Activated CD4-positive, alpha-beta T cell treated with anti-CD3 and anti-CD28 coated beads for 36 hours (primary cell): ENCODE measurements at regions not wholly inside any gene's neighbourhood (a gene's known extent, or its start where the extent isn't known, plus 50 kb on each side); places are given as distances from the start of the nearest gene placed in this dataset.
"Not testable (repeated sequence)": the region's sequence is repeated elsewhere in the genome, so short reads cannot be mapped to it uniquely, and the experiment has no call there.

Source experiments
- ATAC-seq: fragments of 200-7000 bp; cut with Tn5 transposase; one replicate; pipeline ENCODE4 v1.10.0; 2021; ENCODE audit warnings: mild to moderate bottlenecking, moderate library complexity
- CTCF ChIA-PET: fragments of 350-600 bp; sonication (Branson Sonifier 250); formaldehyde crosslinking; loops from one replicate; lab custom pipeline; 2021; ENCODE audit warnings: antibody characterized with exemption; lab: Charles Lee
- POLR2A ChIA-PET: fragments of 350-600 bp; sonication (Branson Sonifier 250); formaldehyde crosslinking; loops from one replicate; lab custom pipeline; 2021; ENCODE audit warnings: antibody characterized with exemption, inconsistent platforms; lab: Charles Lee
- DNase-seq: peaks from one replicate; pipeline ENCODE4 v3.0.0-alpha.2; 2020
- H3K27ac Mint-ChIP-seq: one replicate; pipeline ENCODE4 v1.8.0; 2021; ENCODE audit warnings: mixed read lengths
- H3K27me3 Mint-ChIP-seq: one replicate; pipeline ENCODE4 v1.8.0; 2021; ENCODE audit warnings: mixed read lengths
- H3K36me3 Mint-ChIP-seq: one replicate; pipeline ENCODE4 v1.8.0; 2021; ENCODE audit warnings: low read depth, mixed read lengths
- H3K4me1 Mint-ChIP-seq: one replicate; pipeline ENCODE4 v1.8.0; 2021; ENCODE audit warnings: mixed read lengths
- H3K4me3 Mint-ChIP-seq: one replicate; pipeline ENCODE4 v1.8.0; 2021; ENCODE audit warnings: mild to moderate bottlenecking, moderate library complexity, mixed read lengths
- H3K9me3 Mint-ChIP-seq: one replicate; pipeline ENCODE4 v1.8.0; 2021; ENCODE audit warnings: low read depth, mixed read lengths
- intact Hi-C, 2 experiments: fragments of 100-400 bp; cut with DNase I in 1 of 2; cut with micrococcal nuclease in 1 of 2; formaldehyde crosslinking; loops; one replicate each; pipeline versions ENCODE4 v1.14.2 to v1.15.1; 2022 to 2024; cut with DNase I, micrococcal nuclease

- H3K4me3 Mint-ChIP-seq = no peak overlapping the region
- CTCF ChIA-PET = interaction anchor here (1.0 kb wide), 1 partner anchor 12 kb away, joined by 3 read pairs; no protein-coding TSS in a partner anchor
- H3K27ac Mint-ChIP-seq = no peak overlapping the region
- DNase-seq (no peak), ATAC-seq (no peak)
- H3K9me3 Mint-ChIP-seq = peaks cover 2% of the 10 kb centered on the region
- no peaks in the 10 kb centered on the region for H3K4me1 Mint-ChIP-seq
- intact Hi-C loops = no loop called here
- POLR2A ChIA-PET = no interaction called here
- H3K27me3 Mint-ChIP-seq = no peaks in the 10 kb centered on the region
- no peaks in the 10 kb centered on the region for H3K36me3 Mint-ChIP-seq
Observed at GRCh38 chr20:12575352-12576095, 433.2 kb upstream of the SPTLC3 start.

- Mint-ChIP-seq H3K9me3 (peaks cover 3% of the 10 kb centered on the region), H3K4me3 (no peak overlapping the region), H3K27me3 (no peaks in the 10 kb centered on the region), H3K36me3 (no peaks in the 10 kb centered on the region), H3K4me1 (no peaks in the 10 kb centered on the region), H3K27ac (no peak overlapping the region)
- ChIA-PET POLR2A (no interaction called here), CTCF (no interaction called here)
- ATAC-seq = no peak
- intact Hi-C loops = no loop called here
- DNase-seq = no peak
Observed at GRCh38 chr20:12577213-12577612, 431.6 kb upstream of the SPTLC3 start.

- H3K4me3 Mint-ChIP-seq = no peak overlapping the region
- ChIA-PET CTCF (no interaction called here), POLR2A (no interaction called here)
- no peaks in the 10 kb centered on the region for H3K27me3 Mint-ChIP-seq
- ATAC-seq (no peak), DNase-seq (no peak)
- intact Hi-C loops = no loop called here
- peaks cover 3% of the 10 kb centered on the region for H3K9me3 Mint-ChIP-seq
- no peak overlapping the region for H3K27ac Mint-ChIP-seq
- H3K36me3 Mint-ChIP-seq = no peaks in the 10 kb centered on the region
- H3K4me1 Mint-ChIP-seq = no peaks in the 10 kb centered on the region
Observed at GRCh38 chr20:12581644-12582289, 427.0 kb upstream of the SPTLC3 start.

- H3K4me3 Mint-ChIP-seq, H3K27ac Mint-ChIP-seq, H3K9me3 Mint-ChIP-seq: not testable (repeated sequence)
Observed at GRCh38 chr20:12582710-12583109, 426.1 kb upstream of the SPTLC3 start.

GRCh38 chr20:12591949-12592470 lies 416.8 kb upstream of the SPTLC3 start:
- H3K4me3 Mint-ChIP-seq = no peak overlapping the region

More at GRCh38 chr20:12582710-12583109, 426.1 kb upstream of the SPTLC3 start:
- DNase-seq, POLR2A ChIA-PET, ATAC-seq, intact Hi-C loops, H3K36me3 Mint-ChIP-seq, H3K27me3 Mint-ChIP-seq, CTCF ChIA-PET, H3K4me1 Mint-ChIP-seq: not testable (repeated sequence)

GRCh38 chr20:12592756-12593155 lies 416.0 kb upstream of the SPTLC3 start:
- H3K4me3 Mint-ChIP-seq = no peak overlapping the region

More at GRCh38 chr20:12591949-12592470, 416.8 kb upstream of the SPTLC3 start:
- ChIA-PET CTCF (no interaction called here), POLR2A (no interaction called here)
- H3K27ac Mint-ChIP-seq = no peak overlapping the region
- ATAC-seq = no peak
- H3K27me3 Mint-ChIP-seq = no peaks in the 10 kb centered on the region
- peaks cover 5% of the 10 kb centered on the region for H3K9me3 Mint-ChIP-seq
- intact Hi-C loops = no loop called here
- no peaks in the 10 kb centered on the region for H3K36me3 Mint-ChIP-seq
- H3K4me1 Mint-ChIP-seq = no peaks in the 10 kb centered on the region
- no peak for DNase-seq

GRCh38 chr20:12593342-12593873 lies 415.4 kb upstream of the SPTLC3 start:
- Mint-ChIP-seq H3K27ac (no peak overlapping the region), H3K4me1 (no peaks in the 10 kb centered on the region), H3K9me3 (peaks cover 5% of the 10 kb centered on the region), H3K36me3 (no peaks in the 10 kb centered on the region), H3K4me3 (no peak overlapping the region), H3K27me3 (no peaks in the 10 kb centered on the region)
- DNase-seq = no peak
- POLR2A ChIA-PET = no interaction called here
- no peak for ATAC-seq
- intact Hi-C loops = no loop called here
- CTCF ChIA-PET = no interaction called here

More at GRCh38 chr20:12592756-12593155, 416.0 kb upstream of the SPTLC3 start:
- no peak overlapping the region for H3K27ac Mint-ChIP-seq
- H3K9me3 Mint-ChIP-seq = peaks cover 5% of the 10 kb centered on the region
- ChIA-PET CTCF (no interaction called here), POLR2A (no interaction called here)
- intact Hi-C loops = no loop called here
- H3K36me3 Mint-ChIP-seq = no peaks in the 10 kb centered on the region
- no peaks in the 10 kb centered on the region for H3K4me1 Mint-ChIP-seq
- DNase-seq = no peak
- no peak for ATAC-seq
- H3K27me3 Mint-ChIP-seq = no peaks in the 10 kb centered on the region

GRCh38 chr20:12594410-12595088 lies 414.2 kb upstream of the SPTLC3 start:
- no peak for DNase-seq
- H3K4me3 Mint-ChIP-seq = no peak overlapping the region
- ChIA-PET CTCF (no interaction called here), POLR2A (no interaction called here)
- ATAC-seq = no peak
- H3K4me1 Mint-ChIP-seq = no peaks in the 10 kb centered on the region
- no peak overlapping the region for H3K27ac Mint-ChIP-seq
- intact Hi-C loops = no loop called here
- H3K27me3 Mint-ChIP-seq = no peaks in the 10 kb centered on the region
- no peaks in the 10 kb centered on the region for H3K36me3 Mint-ChIP-seq
- peaks cover 5% of the 10 kb centered on the region for H3K9me3 Mint-ChIP-seq

- Mint-ChIP-seq H3K9me3 (peaks cover 2% of the 10 kb centered on the region), H3K27me3 (no peaks in the 10 kb centered on the region), H3K4me1 (no peaks in the 10 kb centered on the region), H3K4me3 (no peak overlapping the region), H3K36me3 (no peaks in the 10 kb centered on the region), H3K27ac (no peak overlapping the region)
- no peak for DNase-seq
- POLR2A ChIA-PET = no interaction called here
- no peak for ATAC-seq
- CTCF ChIA-PET = no interaction called here
- intact Hi-C loops = no loop called here
Observed at GRCh38 chr20:12595841-12596240, 412.9 kb upstream of the SPTLC3 start.

GRCh38 chr20:12596863-12597262 lies 411.9 kb upstream of the SPTLC3 start:
- DNase-seq = no peak

GRCh38 chr20:12597551-12597950 lies 411.2 kb upstream of the SPTLC3 start:
- ChIA-PET POLR2A (no interaction called here), CTCF (no interaction called here)
- DNase-seq = no peak
- Mint-ChIP-seq H3K27ac (no peak overlapping the region), H3K36me3 (no peaks in the 10 kb centered on the region), H3K4me1 (no peaks in the 10 kb centered on the region), H3K27me3 (no peaks in the 10 kb centered on the region), H3K4me3 (no peak overlapping the region), H3K9me3 (peaks cover 2% of the 10 kb centered on the region)
- intact Hi-C loops = no loop called here
- no peak for ATAC-seq

More at GRCh38 chr20:12596863-12597262, 411.9 kb upstream of the SPTLC3 start:
- POLR2A ChIA-PET = no interaction called here
- CTCF ChIA-PET = no interaction called here
- intact Hi-C loops = no loop called here
- no peak for ATAC-seq
- H3K4me1 Mint-ChIP-seq = no peaks in the 10 kb centered on the region
- no peak overlapping the region for H3K27ac Mint-ChIP-seq
- H3K4me3 Mint-ChIP-seq = no peak overlapping the region
- H3K9me3 Mint-ChIP-seq = peaks cover 2% of the 10 kb centered on the region
- no peaks in the 10 kb centered on the region for H3K27me3 Mint-ChIP-seq
- H3K36me3 Mint-ChIP-seq = no peaks in the 10 kb centered on the region
